ENCODE measurements at regions not wholly inside any gene's neighbourhood (a gene's known extent, or its start where the extent isn't known, plus 50 kb on each side); places are given as distances from the start of the nearest gene placed in this dataset.

GRCh38 chr1:184329245-184329953, 57.4 kb upstream of the C1orf21 start:
- DNase-seq, result no peak

DNA sequence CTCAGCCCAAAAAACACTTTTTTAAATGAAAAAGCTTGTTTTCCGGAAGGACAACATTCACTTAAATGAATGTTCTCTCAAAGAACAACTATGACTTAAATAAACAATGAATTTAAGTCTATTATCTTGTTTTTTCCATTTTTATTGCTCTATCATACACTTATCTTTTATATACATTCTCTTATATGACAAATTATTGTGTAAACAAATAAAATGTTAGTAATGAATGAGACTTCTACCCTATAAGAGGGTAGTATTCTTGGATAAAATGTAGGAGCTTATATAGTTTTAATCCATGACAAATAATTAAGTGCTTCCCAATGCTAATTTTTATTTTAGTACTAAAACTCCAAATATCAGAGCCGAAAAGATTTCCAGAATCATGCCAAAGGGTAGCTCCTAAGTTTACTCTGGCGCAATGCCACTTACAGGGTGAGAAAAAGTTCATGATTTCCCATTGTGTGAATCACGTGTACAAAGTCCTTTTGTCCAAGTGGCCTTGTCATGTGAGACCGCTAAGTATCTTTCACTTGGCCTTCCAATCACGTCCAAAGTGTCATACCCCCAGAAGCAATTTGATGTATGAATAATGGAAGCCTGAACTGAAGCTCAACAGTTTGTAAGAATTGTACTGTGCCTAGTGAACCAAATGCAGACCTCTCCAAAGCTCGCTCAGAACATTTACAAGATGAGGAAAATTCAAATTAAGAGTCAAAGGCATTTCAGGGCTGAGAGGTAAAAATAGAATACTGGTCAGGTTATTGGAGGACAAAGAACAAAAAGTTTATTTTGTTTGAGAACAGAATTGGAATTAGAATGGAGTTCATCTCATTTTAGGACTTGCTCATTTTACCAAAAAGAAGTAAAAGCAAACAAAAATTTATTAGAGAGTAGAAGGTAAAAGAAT, 56.6 kb upstream of the C1orf21 start:
- DNase-seq, result no peak

- DNase-seq, result no peak
Measured at GRCh38 chr1:184330875-184331274, 56.0 kb upstream of the C1orf21 start.
